Left lung (tissue), 4 donors: ENCODE measurements at regions not wholly inside any gene's neighbourhood (a gene's known extent, or its start where the extent isn't known, plus 50 kb on each side); places are given as distances from the start of the nearest gene placed in this dataset.

Experiments
- ATAC-seq: fragments of 200-7000 bp; cut with Tn5 transposase; one replicate; pipeline ENCODE4 v1.9.1; 2020; ENCODE audit warnings: moderate library complexity
- DNase-seq, 4 donors: peaks; one replicate each; pipeline ENCODE4 v3.0.0-alpha.2; 2013 to 2020
- H3K27ac ChIP-seq, 2 donors: fragments of 200-600 bp; sonication (generic) in 1 of 2; one replicate each; pipeline versions ENCODE4 v1.5.0 to v1.8.0; 2020 to 2021
- H3K27me3 ChIP-seq, 2 donors: fragments of 200-600 bp; sonication (generic) in 1 of 2; one replicate each; pipeline versions ENCODE4 v1.5.0 to v1.8.0; 2020 to 2021
- H3K36me3 ChIP-seq, 2 donors: fragments of 200-600 bp; sonication (generic) in 1 of 2; one replicate each; pipeline versions ENCODE4 v1.5.0 to v1.8.0; 2020 to 2021
- H3K4me1 ChIP-seq, 2 donors: fragments of 200-600 bp; one replicate each; pipeline ENCODE4 v1.8.0; 2021
- H3K4me3 ChIP-seq, 2 donors: fragments of 200-600 bp; sonication (generic) in 1 of 2; one replicate each; pipeline versions ENCODE4 v1.5.0 to v1.8.0; 2020 to 2021; ENCODE audit warnings: mild to moderate bottlenecking in 1 of 2
- H3K9me3 ChIP-seq, 2 donors: fragments of 200-600 bp; sonication (generic) in 1 of 2; one replicate each; pipeline versions ENCODE4 v1.5.0 to v1.8.0; 2020 to 2021
- CTCF ChIP-seq, 2 donors: fragments of 200-600 bp; sonication (generic) in 1 of 2; IDR thresholded peaks; one replicate each; pipeline versions ENCODE4 v1.5.0 to v1.8.0; 2021; ENCODE audit warnings: antibody characterized with exemption in 2 of 2
- intact Hi-C, 2 donors: fragments of 100-400 bp; cut with DNase I; formaldehyde crosslinking; loops; one replicate each; pipeline versions ENCODE4 v1.11.2 to v1.14.2; 2022
- donor health status: DM: no; HTN: yes; CAD: no.
- donor health status: DM: no; HTN: no; CAD: no.

GRCh38 chr2:133768256-133768655, 200.0 kb upstream of the NCKAP5 start:
- Histone ChIP-seq H3K27me3 (no peaks in the 10 kb centered on the region), H3K27ac (no peak overlapping the region), H3K9me3 (no peaks in the 10 kb centered on the region), H3K4me1 (peaks cover 0 to 2% of the 10 kb centered on the region in 2 donors), H3K4me3 (no peak overlapping the region), H3K36me3 (no peaks in the 10 kb centered on the region)
- no peak for TF ChIP-seq CTCF (IDR thresholded peaks at IDR 0.05)
- ATAC-seq, result no peak
- intact Hi-C loops, result no loop called here
- peak in 1 of 4 donors; percentile 50 for DNase-seq

GRCh38 chr2:133768658-133769435, 200.6 kb upstream of the NCKAP5 start:
- no peak for ATAC-seq
- no peaks in the 10 kb centered on the region for H3K36me3 ChIP-seq
- intact Hi-C loops, result no loop called here
- no peak for TF ChIP-seq CTCF (IDR thresholded peaks at IDR 0.05)
- H3K9me3 ChIP-seq, result no peaks in the 10 kb centered on the region
- DNase-seq, result no peak
- H3K4me3 ChIP-seq, result no peak overlapping the region
- H3K27me3 ChIP-seq, result no peaks in the 10 kb centered on the region
- H3K27ac ChIP-seq, result no peak overlapping the region
- peaks cover 0 to 2% of the 10 kb centered on the region in 2 donors for H3K4me1 ChIP-seq

- ATAC-seq (no peak), DNase-seq (peak in 1 of 4 donors; percentile 48)
- intact Hi-C loops, result no loop called here
These were observed 205.8 kb upstream of the NCKAP5 start for GRCh38 chr2:133773854-133774653.

GRCh38 chr2:133774654-133775015, 206.4 kb upstream of the NCKAP5 start:
- ATAC-seq, result no peak
- Histone ChIP-seq H3K36me3 (no peaks in the 10 kb centered on the region), H3K4me1 (no peaks in the 10 kb centered on the region), H3K27ac (no peak overlapping the region), H3K4me3 (no peak overlapping the region), H3K27me3 (no peaks in the 10 kb centered on the region), H3K9me3 (no peaks in the 10 kb centered on the region)
- peak in 1 of 4 donors; percentile 34 for DNase-seq
- intact Hi-C loops, result no loop called here
- no peak for TF ChIP-seq CTCF (IDR thresholded peaks at IDR 0.05)

More at GRCh38 chr2:133773854-133774653, 205.8 kb upstream of the NCKAP5 start:
- Histone ChIP-seq H3K9me3 (no peaks in the 10 kb centered on the region), H3K27me3 (no peaks in the 10 kb centered on the region), H3K4me3 (no peak overlapping the region), H3K4me1 (no peaks in the 10 kb centered on the region), H3K27ac (no peak overlapping the region), H3K36me3 (no peaks in the 10 kb centered on the region)
- TF ChIP-seq CTCF (IDR thresholded peaks at IDR 0.05), result no peak

GRCh38 chr2:133776936-133777573, 208.8 kb upstream of the NCKAP5 start:
- TF ChIP-seq CTCF (IDR thresholded peaks at IDR 0.05), result no peak
- DNase-seq (peak in 1 of 4 donors; percentile 25), ATAC-seq (no peak)
- Histone ChIP-seq H3K36me3 (no peaks in the 10 kb centered on the region), H3K4me1 (no peaks in the 10 kb centered on the region), H3K27ac (no peak overlapping the region), H3K4me3 (no peak overlapping the region), H3K9me3 (no peaks in the 10 kb centered on the region), H3K27me3 (no peaks in the 10 kb centered on the region)
- intact Hi-C loops, result no loop called here
